GM08714 (cell line): ENCODE measurements at regions not wholly inside any gene's neighbourhood (a gene's known extent, or its start where the extent isn't known, plus 50 kb on each side); places are given as distances from the start of the nearest gene placed in this dataset.

Experiments
- H3K4me3 ChIP-seq: fragments of 200-500 bp; sonication (Bioruptor generic); 2 replicates; pipeline ENCODE4 v1.5.1; 2014; ENCODE audit warnings: mild to moderate bottlenecking, low read length, inconsistent platforms
- ZNF274 ChIP-seq: IDR thresholded peaks from 2 replicates; pipeline ENCODE4 v1.6.1; 2012; ENCODE audit warnings: mild to moderate bottlenecking, low read depth, low read length

- no peak overlapping the region for H3K4me3 ChIP-seq
- TF ChIP-seq ZNF274: no peak
Measured at GRCh38 chr12:105555556-105556295, 225.2 kb downstream of the C12orf75 start.

GRCh38 chr12:105559310-105559709, 228.8 kb downstream of the C12orf75 start:
- H3K4me3 ChIP-seq: no peak overlapping the region
- no peak for TF ChIP-seq ZNF274

GRCh38 chr12:105561546-105562198, 231.2 kb downstream of the C12orf75 start:
- no peak for TF ChIP-seq ZNF274
- no peak overlapping the region for H3K4me3 ChIP-seq

- no peak for TF ChIP-seq ZNF274
- no peak overlapping the region for H3K4me3 ChIP-seq
Measured at GRCh38 chr12:105562199-105562971, 231.9 kb downstream of the C12orf75 start.

- no peak for TF ChIP-seq ZNF274
- no peak overlapping the region for H3K4me3 ChIP-seq
Measured at GRCh38 chr12:105567061-105567460, 236.6 kb downstream of the C12orf75 start.

- H3K4me3 ChIP-seq: no peak overlapping the region
- TF ChIP-seq ZNF274: no peak
Measured at GRCh38 chr12:105569886-105570285, 239.4 kb downstream of the C12orf75 start.

GRCh38 chr12:105570944-105571343, 240.5 kb downstream of the C12orf75 start:
- H3K4me3 ChIP-seq: no peak overlapping the region
- no peak for TF ChIP-seq ZNF274

GRCh38 chr12:105573574-105573973, 243.1 kb downstream of the C12orf75 start:
- no peak for TF ChIP-seq ZNF274

GRCh38 chr12:105574056-105574715, 243.7 kb downstream of the C12orf75 start:
- TF ChIP-seq ZNF274: no peak
- H3K4me3 ChIP-seq: no peak overlapping the region

More at GRCh38 chr12:105573574-105573973, 243.1 kb downstream of the C12orf75 start:
- H3K4me3 ChIP-seq: no peak overlapping the region

- TF ChIP-seq ZNF274: no peak
- no peak overlapping the region for H3K4me3 ChIP-seq
Measured at GRCh38 chr12:105575235-105575634, 244.7 kb downstream of the C12orf75 start.

GRCh38 chr12:105576261-105576660, 245.8 kb downstream of the C12orf75 start:
- H3K4me3 ChIP-seq: no peak overlapping the region
- TF ChIP-seq ZNF274: no peak

GRCh38 chr12:105580821-105581352, 250.4 kb downstream of the C12orf75 start:
- H3K4me3 ChIP-seq: no peak overlapping the region
- TF ChIP-seq ZNF274: no peak

GRCh38 chr12:105581420-105581819, 250.9 kb downstream of the C12orf75 start:
- H3K4me3 ChIP-seq: no peak overlapping the region
- TF ChIP-seq ZNF274: no peak

- TF ChIP-seq ZNF274: no peak
- no peak overlapping the region for H3K4me3 ChIP-seq
Measured at GRCh38 chr12:105585107-105585506, 254.6 kb downstream of the C12orf75 start.
